ENCODE measurements at regions not wholly inside any gene's neighbourhood (a gene's known extent, or its start where the extent isn't known, plus 50 kb on each side); places are given as distances from the start of the nearest gene placed in this dataset.

DNA sequence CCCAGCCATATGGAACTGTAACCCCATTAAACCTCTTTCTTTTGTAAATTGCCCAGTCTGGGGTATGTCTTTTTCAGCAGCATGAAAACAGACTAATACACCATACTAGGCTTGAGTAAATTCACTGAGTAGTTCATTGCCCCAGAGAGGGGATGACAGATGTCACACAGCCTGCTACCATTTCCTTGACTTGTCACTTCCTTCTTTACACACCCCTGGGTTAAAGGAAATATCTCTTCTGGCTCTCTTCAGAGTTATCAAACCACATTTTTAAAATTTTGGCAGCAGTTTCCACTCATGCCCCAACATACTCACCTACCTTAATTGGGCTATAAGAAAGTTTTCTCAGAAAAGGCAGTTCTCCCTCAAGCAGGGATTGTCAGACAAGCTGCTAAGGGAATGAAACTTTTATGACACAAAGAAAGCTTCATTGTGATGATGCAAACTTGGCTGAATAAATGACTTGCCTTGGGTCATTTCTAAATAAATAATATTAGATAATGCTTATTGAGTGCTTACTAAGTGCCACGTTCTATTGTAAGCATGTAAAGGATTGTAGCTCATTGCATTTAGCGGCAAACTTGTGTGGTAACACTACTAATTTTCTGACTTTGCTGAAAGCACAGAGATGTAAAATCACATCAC lies 68.0 kb upstream of the RBMS3 start:
- TF ChIP-seq, protein P1, sequence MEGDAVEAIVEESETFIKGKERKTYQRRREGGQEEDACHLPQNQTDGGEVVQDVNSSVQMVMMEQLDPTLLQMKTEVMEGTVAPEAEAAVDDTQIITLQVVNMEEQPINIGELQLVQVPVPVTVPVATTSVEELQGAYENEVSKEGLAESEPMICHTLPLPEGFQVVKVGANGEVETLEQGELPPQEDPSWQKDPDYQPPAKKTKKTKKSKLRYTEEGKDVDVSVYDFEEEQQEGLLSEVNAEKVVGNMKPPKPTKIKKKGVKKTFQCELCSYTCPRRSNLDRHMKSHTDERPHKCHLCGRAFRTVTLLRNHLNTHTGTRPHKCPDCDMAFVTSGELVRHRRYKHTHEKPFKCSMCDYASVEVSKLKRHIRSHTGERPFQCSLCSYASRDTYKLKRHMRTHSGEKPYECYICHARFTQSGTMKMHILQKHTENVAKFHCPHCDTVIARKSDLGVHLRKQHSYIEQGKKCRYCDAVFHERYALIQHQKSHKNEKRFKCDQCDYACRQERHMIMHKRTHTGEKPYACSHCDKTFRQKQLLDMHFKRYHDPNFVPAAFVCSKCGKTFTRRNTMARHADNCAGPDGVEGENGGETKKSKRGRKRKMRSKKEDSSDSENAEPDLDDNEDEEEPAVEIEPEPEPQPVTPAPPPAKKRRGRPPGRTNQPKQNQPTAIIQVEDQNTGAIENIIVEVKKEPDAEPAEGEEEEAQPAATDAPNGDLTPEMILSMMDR (IDR thresholded peaks at IDR 0.05; ENCODE audit: insufficient read depth, low read length, poor library complexity, severe bottlenecking): no peak
- no peak for TF ChIP-seq EZH2phosphoT487 (conservative IDR thresholded peaks at IDR 0.05; ENCODE audit: low read length)
